ENCODE measurements at regions not wholly inside any gene's neighbourhood (a gene's known extent, or its start where the extent isn't known, plus 50 kb on each side); places are given as distances from the start of the nearest gene placed in this dataset.

DNA sequence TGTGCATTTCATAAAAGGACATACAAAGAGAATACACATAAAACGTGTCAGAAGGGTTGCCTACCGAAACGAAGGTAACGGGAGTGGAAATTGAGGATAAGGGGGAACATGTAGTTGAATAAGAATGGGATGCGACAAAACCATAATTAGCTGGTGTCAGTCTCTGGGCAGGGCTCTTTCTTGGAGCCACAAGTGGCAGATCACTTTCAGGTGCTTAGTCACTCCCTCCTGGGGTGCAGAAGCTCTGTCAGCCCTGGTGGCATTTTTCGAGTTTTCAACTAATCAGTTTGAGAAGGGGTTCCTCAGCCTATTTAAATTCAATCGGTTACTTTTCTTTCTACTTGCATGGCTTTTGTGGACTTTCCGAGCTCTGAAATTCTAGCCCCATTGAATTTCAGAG lies 133.9 kb upstream of the IGSF21 start:
- TF ChIP-seq, protein P1, sequence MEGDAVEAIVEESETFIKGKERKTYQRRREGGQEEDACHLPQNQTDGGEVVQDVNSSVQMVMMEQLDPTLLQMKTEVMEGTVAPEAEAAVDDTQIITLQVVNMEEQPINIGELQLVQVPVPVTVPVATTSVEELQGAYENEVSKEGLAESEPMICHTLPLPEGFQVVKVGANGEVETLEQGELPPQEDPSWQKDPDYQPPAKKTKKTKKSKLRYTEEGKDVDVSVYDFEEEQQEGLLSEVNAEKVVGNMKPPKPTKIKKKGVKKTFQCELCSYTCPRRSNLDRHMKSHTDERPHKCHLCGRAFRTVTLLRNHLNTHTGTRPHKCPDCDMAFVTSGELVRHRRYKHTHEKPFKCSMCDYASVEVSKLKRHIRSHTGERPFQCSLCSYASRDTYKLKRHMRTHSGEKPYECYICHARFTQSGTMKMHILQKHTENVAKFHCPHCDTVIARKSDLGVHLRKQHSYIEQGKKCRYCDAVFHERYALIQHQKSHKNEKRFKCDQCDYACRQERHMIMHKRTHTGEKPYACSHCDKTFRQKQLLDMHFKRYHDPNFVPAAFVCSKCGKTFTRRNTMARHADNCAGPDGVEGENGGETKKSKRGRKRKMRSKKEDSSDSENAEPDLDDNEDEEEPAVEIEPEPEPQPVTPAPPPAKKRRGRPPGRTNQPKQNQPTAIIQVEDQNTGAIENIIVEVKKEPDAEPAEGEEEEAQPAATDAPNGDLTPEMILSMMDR (conservative IDR thresholded peaks at IDR 0.05; ENCODE audit: control insufficient read depth, insufficient read depth, low read depth, low read length), result no peak
- no peak overlapping the region for H3K4me3 ChIP-seq (ENCODE audit: control insufficient read depth, low read depth, low read length)
- DNase-seq (ENCODE audit: low read depth), result no peak

GRCh38 chr1:17976854-17977253 lies 130.7 kb upstream of the IGSF21 start:
- no peak overlapping the region for H3K4me3 ChIP-seq (ENCODE audit: control insufficient read depth, low read depth, low read length)
- DNase-seq (ENCODE audit: low read depth), result no peak
- TF ChIP-seq, protein P1 (conservative IDR thresholded peaks at IDR 0.05; ENCODE audit: control insufficient read depth, insufficient read depth, low read depth, low read length), result no peak

DNA sequence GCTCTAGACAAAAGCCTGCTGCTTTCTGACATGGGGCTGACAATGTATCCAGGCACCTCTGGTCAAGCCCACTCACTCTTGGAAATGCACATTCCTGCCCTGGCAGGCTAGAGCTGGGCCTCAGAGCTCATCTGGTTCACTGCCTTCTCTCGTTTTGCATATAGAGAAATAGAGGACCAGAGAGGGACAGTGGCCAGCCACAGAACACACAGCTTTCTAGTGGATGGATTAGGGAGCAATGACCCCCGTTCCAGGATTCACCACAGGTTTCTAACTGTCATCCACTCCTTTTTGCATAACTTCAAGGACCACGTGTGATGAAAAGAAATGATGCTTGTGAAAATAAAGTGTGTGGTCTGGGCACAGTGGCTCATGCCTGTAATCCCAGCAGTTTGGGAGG lies 129.6 kb upstream of the IGSF21 start:
- DNase-seq (ENCODE audit: low read depth), result no peak
- no peak overlapping the region for H3K4me3 ChIP-seq (ENCODE audit: control insufficient read depth, low read depth, low read length)
- TF ChIP-seq, protein P1 (conservative IDR thresholded peaks at IDR 0.05; ENCODE audit: control insufficient read depth, insufficient read depth, low read depth, low read length), result no peak

- no peak overlapping the region for H3K4me3 ChIP-seq (ENCODE audit: control insufficient read depth, low read depth, low read length)
- DNase-seq (ENCODE audit: low read depth), result no peak
- TF ChIP-seq, protein P1 (conservative IDR thresholded peaks at IDR 0.05; ENCODE audit: control insufficient read depth, insufficient read depth, low read depth, low read length), result no peak
Measured at GRCh38 chr1:17979815-17980214, 127.8 kb upstream of the IGSF21 start.

GRCh38 chr1:17982197-17982596 lies 125.4 kb upstream of the IGSF21 start:
- H3K4me3 ChIP-seq (ENCODE audit: control insufficient read depth, low read depth, low read length), result no peak overlapping the region
- TF ChIP-seq, protein P1 (conservative IDR thresholded peaks at IDR 0.05; ENCODE audit: control insufficient read depth, insufficient read depth, low read depth, low read length), result no peak
- DNase-seq (ENCODE audit: low read depth), result no peak

- DNase-seq (ENCODE audit: low read depth), result peak; percentile 33
- TF ChIP-seq, protein P1 (conservative IDR thresholded peaks at IDR 0.05; ENCODE audit: control insufficient read depth, insufficient read depth, low read depth, low read length), result peak; percentile 61
- no peak overlapping the region for H3K4me3 ChIP-seq (ENCODE audit: control insufficient read depth, low read depth, low read length)
Measured at GRCh38 chr1:17984583-17984982, 123.0 kb upstream of the IGSF21 start.

DNA sequence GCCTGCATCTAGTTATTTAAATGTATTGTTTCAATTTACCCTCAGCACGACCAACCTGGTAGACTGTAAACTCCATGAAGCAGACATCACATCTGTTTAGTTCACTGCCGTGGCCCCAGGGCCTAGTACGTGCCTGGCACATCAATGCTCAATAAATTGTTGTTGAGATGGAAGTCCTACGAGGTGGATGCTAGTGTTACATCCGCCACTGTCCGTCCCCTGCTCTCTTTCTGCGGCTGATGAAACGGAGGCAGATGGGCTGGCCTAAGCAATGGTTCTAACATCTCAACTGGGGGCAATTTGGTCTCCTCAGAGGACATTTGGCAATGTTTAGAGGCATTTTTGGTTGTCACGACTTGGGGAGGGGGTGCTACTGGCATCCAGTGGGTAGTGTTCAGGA lies 121.4 kb upstream of the IGSF21 start:
- no peak for DNase-seq (ENCODE audit: low read depth)
- H3K4me3 ChIP-seq (ENCODE audit: control insufficient read depth, low read depth, low read length), result no peak overlapping the region
- TF ChIP-seq, protein P1 (conservative IDR thresholded peaks at IDR 0.05; ENCODE audit: control insufficient read depth, insufficient read depth, low read depth, low read length), result no peak

All from fibroblast of mammary gland (primary cell).